ENCODE measurements at regions not wholly inside any gene's neighbourhood (a gene's known extent, or its start where the extent isn't known, plus 50 kb on each side); places are given as distances from the start of the nearest gene placed in this dataset.

GRCh38 chr4:179123084-179123483 is 1680.8 kb upstream of the AGA start:
- no peaks in the 10 kb centered on the region for H3K9me3 Mint-ChIP-seq (ENCODE audit: unreplicated experiment)
- ChIA-PET POLR2A (no interaction called here), CTCF (no interaction called here)
- peaks cover 13% of the 10 kb centered on the region for H3K4me1 Mint-ChIP-seq (ENCODE audit: insufficient read depth, unreplicated experiment)
- intact Hi-C loops (cut with micrococcal nuclease), result no loop called here
- H3K36me3 Mint-ChIP-seq (ENCODE audit: insufficient read depth, unreplicated experiment), result no peaks in the 10 kb centered on the region
- no peak for DNase-seq (ENCODE audit: unreplicated experiment)
- no peak for TF ChIP-seq CTCF (IDR thresholded peaks at IDR 0.05; ENCODE audit: unreplicated experiment)
- BruUV-seq (replicated peaks), result no TSS peak
- H3K27me3 Mint-ChIP-seq (ENCODE audit: insufficient read depth, unreplicated experiment), result no peaks in the 10 kb centered on the region
- H3K27ac Mint-ChIP-seq (ENCODE audit: low read depth, unreplicated experiment), result no peak overlapping the region
- no peak overlapping the region for H3K4me3 Mint-ChIP-seq (ENCODE audit: unreplicated experiment)

- Mint-ChIP-seq H3K36me3 (ENCODE audit: insufficient read depth, unreplicated experiment) (no peaks in the 10 kb centered on the region), H3K27me3 (ENCODE audit: insufficient read depth, unreplicated experiment) (no peaks in the 10 kb centered on the region), H3K27ac (ENCODE audit: low read depth, unreplicated experiment) (peak overlapping the region; percentile 83), H3K9me3 (ENCODE audit: unreplicated experiment) (no peaks in the 10 kb centered on the region), H3K4me3 (ENCODE audit: unreplicated experiment) (no peak overlapping the region), H3K4me1 (ENCODE audit: insufficient read depth, unreplicated experiment) (peaks cover 13% of the 10 kb centered on the region)
- TF ChIP-seq CTCF (IDR thresholded peaks at IDR 0.05; ENCODE audit: unreplicated experiment), result no peak
- DNase-seq (ENCODE audit: unreplicated experiment), result no peak
- intact Hi-C loops (cut with micrococcal nuclease), result no loop called here
- POLR2A ChIA-PET, result interaction anchor here (1.0 kb wide), 1 partner anchor 9 kb away, joined by 8 read pairs; no protein-coding TSS in a partner anchor
- CTCF ChIA-PET, result no interaction called here
- no TSS peak for BruUV-seq (replicated peaks)
Measured at GRCh38 chr4:179124419-179124818, 1682.2 kb upstream of the AGA start.

- TF ChIP-seq CTCF (IDR thresholded peaks at IDR 0.05; ENCODE audit: unreplicated experiment), result no peak
- peak overlapping the region; percentile 26 for H3K4me3 Mint-ChIP-seq (ENCODE audit: unreplicated experiment)
- no peaks in the 10 kb centered on the region for H3K27me3 Mint-ChIP-seq (ENCODE audit: insufficient read depth, unreplicated experiment)
- CTCF ChIA-PET, result interaction anchor here (0.6 kb wide), 2 partner anchors 178 to 1540 kb away, joined by 3 to 5 read pairs; no protein-coding TSS in a partner anchor
- peak; percentile 34 for DNase-seq (ENCODE audit: unreplicated experiment)
- H3K4me1 Mint-ChIP-seq (ENCODE audit: insufficient read depth, unreplicated experiment), result peaks cover 13% of the 10 kb centered on the region
- POLR2A ChIA-PET, result interaction anchor here (0.7 to 1.0 kb wide), 2 partner anchors 9 to 10 kb away, joined by 4 to 8 read pairs; no protein-coding TSS in a partner anchor
- H3K27ac Mint-ChIP-seq (ENCODE audit: low read depth, unreplicated experiment), result peak overlapping the region; percentile 83
- BruUV-seq (replicated peaks), result no TSS peak
- H3K36me3 Mint-ChIP-seq (ENCODE audit: insufficient read depth, unreplicated experiment), result no peaks in the 10 kb centered on the region
- no peaks in the 10 kb centered on the region for H3K9me3 Mint-ChIP-seq (ENCODE audit: unreplicated experiment)
- intact Hi-C loops (cut with micrococcal nuclease), result no loop called here
Measured at GRCh38 chr4:179124957-179125356, 1682.7 kb upstream of the AGA start.

- no peak overlapping the region for H3K4me3 Mint-ChIP-seq (ENCODE audit: unreplicated experiment)
- H3K27me3 Mint-ChIP-seq (ENCODE audit: insufficient read depth, unreplicated experiment), result no peaks in the 10 kb centered on the region
- no TSS peak for BruUV-seq (replicated peaks)
- intact Hi-C loops (cut with micrococcal nuclease), result no loop called here
- no peak for TF ChIP-seq CTCF (IDR thresholded peaks at IDR 0.05; ENCODE audit: unreplicated experiment)
- no peak overlapping the region for H3K27ac Mint-ChIP-seq (ENCODE audit: low read depth, unreplicated experiment)
- no peak for DNase-seq (ENCODE audit: unreplicated experiment)
- ChIA-PET CTCF (no interaction called here), POLR2A (no interaction called here)
- H3K4me1 Mint-ChIP-seq (ENCODE audit: insufficient read depth, unreplicated experiment), result peaks cover 13% of the 10 kb centered on the region
- H3K9me3 Mint-ChIP-seq (ENCODE audit: unreplicated experiment), result no peaks in the 10 kb centered on the region
- no peaks in the 10 kb centered on the region for H3K36me3 Mint-ChIP-seq (ENCODE audit: insufficient read depth, unreplicated experiment)
Measured at GRCh38 chr4:179125870-179126269, 1683.6 kb upstream of the AGA start.
